Stimulated activated CD4-positive, alpha-beta T cell treated with anti-CD3 and anti-CD28 coated beads, Interleukin-15, amount 100 ng/mL, for 1 hour (primary cell): ENCODE measurements at regions not wholly inside any gene's neighbourhood (a gene's known extent, or its start where the extent isn't known, plus 50 kb on each side); places are given as distances from the start of the nearest gene placed in this dataset.

Experiments
- DNase-seq, 2 donors: peaks; one replicate each; pipeline ENCODE4 v3.0.0-alpha.2; 2020; ENCODE audit warnings: low read depth in 1 of 2, low spot score in 1 of 2

DNA sequence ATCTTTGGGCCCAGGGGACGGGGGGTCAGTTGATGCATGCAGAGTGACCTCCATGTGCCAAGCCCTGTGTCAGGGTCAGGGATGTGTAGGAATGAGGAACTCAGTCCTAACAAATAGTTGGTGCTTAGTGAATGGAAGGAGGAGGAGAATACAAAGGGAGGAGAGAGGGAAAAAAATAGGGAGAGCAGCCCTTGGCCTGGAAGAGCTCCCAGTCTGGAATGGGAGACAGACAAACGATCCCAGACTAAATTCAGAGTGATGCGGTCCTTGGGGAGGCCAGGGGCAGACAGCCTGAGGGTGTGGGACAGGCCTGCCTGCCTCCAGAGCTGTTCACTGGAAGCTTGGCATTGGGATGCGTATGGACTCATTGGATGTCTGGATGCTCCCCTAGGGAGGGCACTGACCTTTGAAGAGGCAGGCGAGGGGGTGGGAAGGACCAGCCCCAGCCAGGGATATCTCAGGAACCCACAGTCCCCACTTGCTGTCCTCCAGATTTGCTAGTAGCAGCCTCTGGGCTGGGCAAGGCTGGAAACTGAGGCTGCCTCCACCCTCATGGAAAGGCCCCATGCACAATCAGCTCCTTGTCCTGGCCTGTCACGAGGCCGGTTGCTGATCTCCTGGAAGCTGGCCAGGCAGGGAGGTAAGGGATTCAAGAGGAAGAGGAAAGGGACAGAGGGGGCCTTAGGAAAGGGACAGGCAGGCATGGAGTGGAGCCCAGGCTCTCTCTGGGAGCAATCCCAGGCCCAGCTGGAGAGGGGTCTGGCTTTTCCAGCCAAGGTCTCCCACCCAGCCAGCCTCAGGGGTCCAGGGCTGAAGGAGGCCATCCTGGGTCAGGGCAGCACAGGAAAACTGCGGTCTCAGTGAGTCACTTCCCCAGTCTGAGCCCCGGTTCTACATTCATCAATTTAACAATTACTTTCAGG is 69.0 kb upstream of the GGTA1 start:
- DNase-seq: no peak

DNA sequence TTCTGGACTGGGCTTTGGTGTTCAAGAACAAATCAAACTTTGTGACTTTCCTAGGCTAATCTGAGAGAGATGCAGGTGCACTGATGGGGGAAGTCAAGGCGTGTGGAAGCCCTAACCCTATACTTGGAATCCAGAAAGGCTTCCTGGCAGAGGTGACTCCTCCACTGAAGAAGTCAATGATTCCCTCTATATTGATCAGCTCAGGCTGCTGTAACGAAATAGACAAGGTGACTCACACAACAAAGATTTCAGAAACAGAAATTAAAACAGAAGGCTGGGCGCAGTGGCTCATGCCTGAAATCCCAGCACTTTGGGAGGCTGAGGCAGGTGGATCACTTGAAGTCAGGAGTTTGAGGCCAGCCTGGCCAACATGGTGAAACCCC is 69.6 kb upstream of the GGTA1 start:
- DNase-seq: no peak

DNA sequence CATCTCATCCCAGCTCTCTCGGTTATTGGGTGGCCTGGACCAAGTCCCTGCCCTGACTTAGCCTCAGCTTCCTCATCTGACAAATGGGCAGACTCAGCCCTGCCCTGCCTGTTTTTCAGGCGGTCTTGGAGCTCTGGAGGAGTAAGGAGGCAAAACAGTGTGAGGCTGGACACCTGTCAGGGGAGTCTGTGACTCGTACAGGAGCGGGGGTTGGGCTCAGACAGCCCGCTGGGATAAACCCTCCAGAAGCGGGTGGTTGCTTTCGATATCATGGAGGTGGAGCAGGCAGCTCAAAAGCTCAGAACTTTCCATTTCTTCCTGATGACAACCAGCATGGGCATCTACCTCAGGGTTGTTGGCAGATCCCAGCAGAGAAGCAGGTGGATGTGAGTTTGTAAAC is 72.9 kb upstream of the GGTA1 start:
- DNase-seq: no peak

DNA sequence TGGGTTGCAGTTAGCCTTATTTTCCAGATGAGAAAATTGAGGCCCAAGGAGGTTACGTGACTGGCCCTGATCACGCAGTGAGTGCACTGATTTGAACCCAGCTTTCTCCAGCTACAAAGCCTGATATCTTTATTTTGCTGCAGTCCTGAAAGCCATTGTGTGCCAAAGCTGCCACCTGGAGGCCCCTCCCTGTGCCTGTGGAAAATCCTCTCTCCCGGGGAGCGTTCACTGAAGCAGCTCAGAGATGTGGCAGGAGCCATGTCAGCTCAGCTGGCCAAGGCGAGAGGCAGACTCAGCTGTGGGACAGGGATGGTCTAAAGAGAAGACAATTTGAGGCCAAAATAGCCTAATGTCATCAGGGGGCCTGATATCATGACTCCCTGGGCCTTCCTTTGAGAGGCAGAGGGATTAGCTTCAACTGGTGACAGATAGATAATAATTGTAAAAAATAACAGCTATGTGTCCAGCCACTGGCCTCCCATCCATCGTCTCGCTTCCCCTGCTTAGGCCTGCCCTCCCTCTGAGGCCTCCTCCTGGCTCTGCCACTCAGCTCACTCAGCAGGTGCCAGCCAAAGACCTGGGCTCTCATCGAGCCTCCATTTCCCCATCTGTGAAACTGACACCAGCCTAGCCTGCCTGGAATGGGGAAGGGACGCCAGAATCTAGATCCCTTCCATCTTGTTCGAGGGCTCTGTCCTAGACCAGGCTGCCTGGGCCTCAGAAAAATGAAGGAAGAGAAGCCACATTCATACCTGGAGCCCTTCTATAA is 74.3 kb upstream of the GGTA1 start:
- DNase-seq: no peak

DNA sequence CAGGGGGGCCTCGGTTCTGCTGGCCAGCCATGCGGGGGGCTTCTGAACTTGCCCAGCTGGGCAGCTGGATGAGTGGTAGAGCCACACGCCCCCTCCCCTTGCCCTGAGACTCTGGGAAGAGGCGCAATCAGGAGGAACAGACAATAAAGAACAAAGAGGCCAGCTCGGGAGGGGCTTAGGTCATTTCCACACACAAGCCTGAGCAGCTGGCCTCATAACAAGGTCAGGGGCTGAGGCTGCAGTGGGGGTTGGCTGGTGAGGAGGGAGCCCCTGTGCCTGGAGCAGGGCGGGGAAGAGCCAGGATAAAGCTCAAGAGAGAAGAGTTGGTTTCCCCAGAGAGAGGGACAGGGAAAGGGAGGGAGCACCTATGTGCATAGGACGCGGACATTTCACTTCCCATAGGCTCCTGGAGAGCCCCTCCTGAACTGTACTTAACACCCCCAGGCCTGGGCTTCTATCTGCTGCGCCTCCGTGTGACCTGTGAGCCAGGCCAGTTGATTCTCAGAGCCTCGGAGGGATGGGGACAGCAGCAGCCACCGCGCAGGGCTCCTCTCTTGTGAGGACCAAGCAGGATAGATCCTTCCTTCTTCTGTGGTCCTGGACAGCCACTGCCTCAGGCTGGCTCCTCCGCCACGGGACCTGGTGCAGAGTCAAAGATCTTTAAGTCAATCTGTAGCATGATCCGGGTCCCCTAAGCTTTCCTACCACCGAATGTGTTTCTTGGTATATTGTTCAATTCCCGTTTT is 75.3 kb upstream of the GGTA1 start:
- DNase-seq: no peak

DNA sequence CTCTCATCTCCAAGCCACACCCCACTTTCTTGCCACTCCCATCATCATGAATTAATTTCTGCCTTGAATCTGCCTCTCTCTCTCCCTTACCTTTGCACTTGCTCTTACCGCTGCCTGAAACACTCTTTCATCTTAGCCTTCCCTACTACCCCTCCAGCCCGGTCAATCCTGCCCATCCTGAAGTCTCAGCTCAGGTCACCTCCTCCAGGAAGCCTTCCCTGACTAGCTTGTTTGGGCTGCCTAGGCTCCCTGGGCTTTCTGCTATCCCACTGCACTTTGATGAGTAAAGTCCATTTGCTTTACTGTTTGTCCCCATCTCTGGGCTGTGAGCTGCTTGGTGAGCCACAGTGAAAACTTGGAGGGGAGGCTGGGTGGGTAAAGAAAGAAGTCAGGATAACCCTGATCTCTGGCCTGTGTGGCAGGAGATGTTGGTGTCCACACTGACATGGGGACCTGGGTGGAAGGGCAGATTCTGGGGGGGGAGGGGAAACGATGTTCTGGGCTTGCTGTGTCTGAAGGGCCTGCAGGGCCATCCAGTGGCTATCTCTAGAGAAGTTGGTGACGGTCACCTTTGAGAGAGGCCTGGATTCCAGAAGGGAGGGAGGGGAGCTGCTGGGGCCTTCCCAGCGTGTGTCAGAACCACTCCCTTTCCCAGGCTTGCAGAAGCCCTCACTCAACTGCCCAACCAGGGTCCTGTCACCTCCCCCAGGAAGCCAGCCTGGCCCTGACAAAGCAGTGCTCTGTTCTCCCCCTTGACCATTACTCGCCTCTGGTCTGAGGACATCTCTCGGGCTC is 75.0 kb upstream of the DAB2IP start:
- no peak for DNase-seq

DNA sequence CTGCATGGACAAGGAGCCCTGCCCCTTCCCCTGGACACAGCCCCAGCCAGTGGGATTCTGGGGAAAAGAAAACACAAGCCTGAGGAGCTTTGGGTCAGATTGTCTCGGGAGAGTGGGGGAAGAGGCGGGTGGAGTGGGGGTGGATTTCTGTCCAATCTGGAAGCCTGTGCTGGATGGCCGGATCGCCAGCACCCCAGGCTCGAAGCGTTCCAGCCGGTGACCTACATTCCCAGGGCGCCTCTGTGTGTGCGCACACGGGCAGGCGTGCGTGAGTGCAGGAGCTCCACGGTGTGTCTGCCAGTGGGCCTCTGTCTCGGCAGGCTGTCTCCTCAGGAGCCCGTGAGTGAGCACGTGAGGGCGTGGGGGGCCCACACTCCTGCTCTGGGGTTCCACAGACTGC is 74.3 kb upstream of the DAB2IP start:
- DNase-seq: no peak

DNA sequence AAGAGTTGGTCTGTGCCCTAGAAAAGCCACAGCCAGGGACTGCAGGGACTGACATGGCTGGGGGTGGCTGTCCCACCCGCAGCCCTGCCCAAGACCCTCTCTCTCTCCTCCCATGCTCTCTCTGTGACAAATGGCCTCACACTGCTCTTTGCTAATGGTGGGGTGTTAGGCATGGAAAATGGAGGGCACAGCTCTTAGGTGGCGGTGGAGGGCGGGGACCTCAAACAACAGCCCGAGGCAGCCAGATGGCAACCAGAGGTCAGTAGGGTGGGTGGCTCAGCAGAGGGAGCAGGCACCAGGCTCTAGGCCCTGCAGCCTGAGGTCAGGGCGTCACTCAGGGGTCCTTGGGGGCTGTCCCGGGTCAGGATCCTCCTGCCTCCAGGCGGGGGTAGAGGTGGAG is 73.9 kb upstream of the DAB2IP start:
- DNase-seq: no peak

DNA sequence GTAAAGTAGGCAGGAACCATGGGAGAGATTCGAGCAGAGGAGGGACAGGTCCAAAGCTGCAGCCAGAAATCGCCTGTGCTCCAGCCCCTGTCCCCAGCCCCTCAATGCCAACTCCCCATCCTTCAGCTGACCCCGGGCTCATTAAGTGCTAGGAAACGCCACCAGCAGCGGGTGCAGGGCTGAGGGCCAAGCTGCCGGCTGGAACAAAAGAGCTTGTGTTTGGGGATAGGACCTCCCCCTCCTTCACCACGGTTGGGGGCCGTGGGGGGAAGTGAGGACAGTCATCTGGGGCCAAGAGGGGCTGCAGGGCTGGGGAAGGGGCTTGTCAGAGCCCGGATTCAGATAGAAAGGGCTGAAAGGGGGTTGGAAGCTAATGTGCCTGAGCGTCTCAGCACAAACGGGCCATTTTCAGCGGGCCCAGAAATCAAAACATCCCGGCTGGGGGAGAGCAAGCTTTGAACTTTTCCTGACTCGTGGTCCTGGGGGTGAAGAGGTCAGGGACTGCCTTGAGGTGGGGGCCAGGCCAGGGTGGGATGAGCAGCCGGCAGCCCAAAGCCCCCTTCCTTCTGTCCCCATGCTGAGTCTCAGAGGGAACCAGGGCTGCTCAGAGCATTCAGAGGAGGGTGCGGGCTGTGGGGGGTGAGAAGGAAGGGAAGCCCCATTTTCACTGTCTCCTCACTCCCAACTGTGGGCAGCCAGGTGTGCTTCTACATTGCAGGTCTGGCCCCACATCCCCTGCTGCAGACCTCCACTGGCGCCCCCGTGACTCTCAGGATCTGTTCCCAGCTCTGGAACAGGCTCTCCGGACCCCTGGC is 69.4 kb upstream of the DAB2IP start:
- DNase-seq: no peak

DNA sequence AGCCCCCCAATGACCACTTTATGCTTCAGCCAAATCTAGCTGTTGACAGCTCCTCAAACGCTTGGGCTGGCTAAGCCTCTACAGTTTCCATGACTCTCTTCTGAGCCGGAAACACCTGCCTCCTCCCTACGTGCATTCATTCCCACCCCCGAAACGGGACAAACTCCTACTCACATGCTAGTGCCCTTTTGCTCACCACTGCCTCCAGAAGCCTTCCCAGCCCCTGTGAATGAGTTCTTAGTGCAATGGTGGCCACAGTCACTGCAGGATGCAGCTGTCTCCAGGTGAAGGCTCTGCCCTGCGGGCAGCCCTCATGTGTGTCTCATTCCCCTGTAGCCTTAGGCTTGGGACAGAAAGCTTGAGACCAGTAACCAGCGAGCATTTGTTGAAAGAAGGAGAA is 68.8 kb upstream of the DAB2IP start:
- no peak for DNase-seq

DNA sequence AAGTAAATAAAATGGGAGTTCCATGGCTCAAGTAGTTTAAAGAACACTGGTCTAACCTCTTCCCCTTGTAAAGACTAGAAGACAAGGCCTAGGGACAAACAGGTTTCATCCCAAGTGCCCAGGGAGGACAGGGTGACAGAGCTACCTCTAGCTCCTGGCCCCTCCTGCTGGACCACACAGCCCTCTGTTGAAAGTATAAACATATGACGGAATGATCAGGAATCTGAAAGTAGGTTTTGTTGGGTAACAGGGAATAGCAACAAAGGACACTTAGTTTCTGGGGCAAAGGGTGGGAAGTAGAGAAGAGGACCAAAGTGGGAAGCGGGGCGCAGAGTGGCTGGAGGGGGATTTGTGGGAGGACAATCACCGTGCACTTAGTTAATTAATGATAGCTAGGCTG is 67.0 kb upstream of the DAB2IP start:
- DNase-seq: no peak

DNA sequence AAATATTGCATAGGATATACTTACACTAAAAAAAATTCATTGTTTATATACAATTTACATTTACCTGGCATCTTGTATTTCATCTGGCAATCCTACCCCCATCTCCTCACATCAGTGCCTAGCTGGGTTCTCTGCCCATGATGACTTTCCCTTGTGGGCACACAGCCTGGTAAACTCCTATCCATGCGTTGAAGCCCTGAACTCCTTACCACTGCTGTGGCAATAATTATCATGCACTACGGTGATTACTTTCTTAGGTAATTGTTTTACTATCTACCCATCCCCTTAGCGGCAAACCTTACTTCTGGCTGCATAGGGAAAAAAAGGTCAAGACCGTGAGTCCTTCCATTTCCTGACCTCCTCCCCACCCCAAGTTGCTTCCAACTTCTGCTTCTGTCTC is 63.6 kb upstream of the DAB2IP start:
- no peak for DNase-seq

DNA sequence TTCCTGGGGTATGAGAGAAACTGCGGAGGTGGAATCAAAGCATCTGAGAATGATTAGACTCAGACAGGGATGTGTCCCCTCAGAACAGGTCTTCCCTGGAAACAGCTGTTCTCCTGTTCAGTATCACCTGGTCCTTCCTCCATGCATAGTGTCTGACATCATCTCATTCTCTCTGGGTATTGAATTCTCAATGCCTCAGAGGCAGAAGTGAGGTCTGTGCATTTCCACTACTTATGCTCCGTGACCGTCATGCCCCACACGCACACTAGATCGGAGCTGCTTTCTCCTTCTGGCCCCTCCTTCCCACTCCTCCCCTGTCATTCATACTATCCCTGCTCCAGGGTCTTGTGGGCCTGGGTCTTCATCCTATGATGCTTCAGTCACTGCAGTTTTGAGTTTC is 61.4 kb upstream of the DAB2IP start:
- DNase-seq: no peak

DNA sequence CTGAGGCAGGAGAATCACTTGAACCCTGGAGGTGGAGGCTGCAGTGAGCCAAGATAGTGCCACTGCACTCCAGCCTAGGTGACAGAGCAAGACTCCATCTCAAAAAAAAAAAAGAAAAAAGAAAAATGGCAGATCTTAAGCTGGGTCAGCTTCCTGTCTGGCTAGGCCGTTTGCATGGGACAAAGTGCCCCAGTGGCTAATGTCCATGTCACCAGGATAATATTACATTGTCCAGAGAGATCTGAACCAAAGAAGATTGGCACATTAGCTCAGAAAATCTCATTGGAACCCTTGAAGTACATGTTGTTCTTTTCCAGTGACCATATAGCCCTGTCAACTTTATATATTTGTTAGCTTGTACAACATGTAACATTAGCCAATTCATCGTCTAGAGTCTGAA is 59.2 kb upstream of the DAB2IP start:
- DNase-seq: no peak

DNA sequence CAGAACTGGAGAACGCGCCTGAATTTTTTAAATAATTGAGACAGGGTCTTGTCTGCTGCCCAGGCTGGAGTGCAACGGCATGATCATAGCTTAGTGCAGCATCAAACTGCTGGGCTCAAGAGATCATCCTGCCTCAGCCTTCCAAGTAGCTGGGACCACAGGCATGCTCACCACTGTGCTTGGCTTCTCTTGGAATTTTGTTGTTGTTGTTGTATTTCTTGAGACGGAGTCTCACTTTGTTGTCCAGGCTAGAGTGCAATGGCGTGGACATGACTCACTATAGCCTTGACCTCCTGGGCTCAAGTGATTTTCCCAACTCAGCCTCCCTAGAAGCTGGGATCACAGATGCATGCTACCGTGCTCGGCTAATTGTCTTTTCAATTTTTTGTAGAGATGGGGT is 58.4 kb upstream of the DAB2IP start:
- DNase-seq: no peak

DNA sequence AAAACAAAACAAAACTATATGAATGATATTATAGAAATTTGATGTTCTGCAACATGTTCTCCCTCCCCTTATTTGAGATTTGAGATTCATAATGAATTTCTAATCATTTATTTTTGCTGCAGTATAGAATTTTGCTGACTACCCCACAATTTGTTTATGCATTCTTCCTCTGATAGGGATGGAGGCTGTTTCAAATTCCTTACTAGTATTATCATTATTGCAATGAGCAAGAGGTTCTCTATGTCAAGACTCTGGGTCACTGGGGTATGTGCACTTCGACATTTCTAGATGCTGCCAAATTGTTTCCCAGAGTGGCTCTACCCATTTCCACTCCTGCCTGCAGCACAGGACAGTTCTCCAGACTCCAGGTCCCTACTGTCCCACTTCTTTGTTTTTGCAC is 54.9 kb upstream of the DAB2IP start:
- no peak for DNase-seq

DNA sequence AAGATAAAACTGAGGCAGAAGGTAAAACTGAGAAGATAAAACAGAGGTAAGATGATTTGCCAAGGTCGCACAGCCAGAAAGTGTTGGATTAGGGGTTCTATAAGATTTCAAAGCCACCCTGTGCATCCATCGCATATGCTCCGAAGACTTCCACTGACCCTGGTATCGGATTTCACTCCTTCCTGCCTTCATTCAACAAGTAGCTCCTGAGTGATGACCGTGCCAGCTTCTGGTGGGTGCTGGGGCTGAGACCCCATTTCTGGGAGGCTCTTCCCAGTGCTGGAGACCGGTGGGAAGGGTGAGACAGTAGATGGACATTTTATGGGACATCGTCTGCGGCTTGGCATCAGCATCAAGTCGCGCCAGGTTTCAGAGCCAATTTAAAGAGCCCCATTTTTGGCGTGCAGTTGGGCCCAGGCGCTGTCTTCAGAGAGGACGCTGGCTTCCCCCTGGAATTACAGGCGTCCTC is 53.7 kb upstream of the DAB2IP start:
- no peak for DNase-seq

DNA sequence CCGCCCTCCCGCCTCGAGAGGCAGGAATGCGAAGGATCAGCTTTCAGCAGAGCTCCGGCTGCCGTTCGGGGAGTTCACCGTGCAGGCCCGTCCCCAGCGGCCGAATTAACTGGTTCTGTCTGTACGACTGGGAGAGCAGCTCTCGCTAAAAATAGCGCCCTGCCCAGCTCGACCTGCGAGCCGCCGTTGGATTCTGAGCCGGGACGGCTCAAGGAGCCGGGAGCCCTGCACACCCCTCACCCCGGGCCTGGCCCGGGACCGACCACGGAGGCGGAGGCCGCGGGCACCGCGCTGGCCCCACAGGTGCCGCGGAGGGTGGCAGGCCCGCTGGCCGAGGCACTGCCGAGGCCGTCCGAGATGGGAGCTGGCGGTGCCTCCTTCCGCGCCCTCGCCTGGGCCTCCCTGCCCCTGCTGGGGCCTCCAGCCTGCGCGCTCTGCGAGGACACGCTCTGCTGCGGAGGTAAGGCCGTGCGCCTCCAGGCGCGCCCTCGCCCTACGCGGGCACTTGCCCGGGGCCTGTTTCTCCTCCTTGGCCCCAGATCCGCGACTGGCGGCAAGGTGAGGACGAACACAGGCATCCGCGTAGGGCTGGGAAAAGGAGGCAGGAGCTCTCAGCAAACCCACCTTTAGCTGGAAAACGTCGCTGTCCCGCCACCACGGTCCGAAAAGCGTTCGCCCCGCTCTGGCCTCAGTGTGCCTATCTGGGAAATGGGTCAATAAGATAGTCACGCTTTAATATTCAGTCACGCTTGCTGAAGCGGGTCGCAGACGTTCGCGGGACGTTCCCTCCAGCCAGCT is 53.1 kb upstream of the DAB2IP start:
- no peak for DNase-seq
